Neutrophil (primary cell): ENCODE measurements at regions not wholly inside any gene's neighbourhood (a gene's known extent, or its start where the extent isn't known, plus 50 kb on each side); places are given as distances from the start of the nearest gene placed in this dataset.

Source experiments
- H3K27ac ChIP-seq: fragments of 200-600 bp; sonication (generic); 2 replicates; pipeline ENCODE4 v1.5.1; 2016; ENCODE audit warnings: mild to moderate bottlenecking, moderate library complexity
- H3K27me3 ChIP-seq: fragments of 200-600 bp; sonication (generic); 2 replicates; pipeline ENCODE4 v1.6.0; 2016; ENCODE audit warnings: mild to moderate bottlenecking
- H3K36me3 ChIP-seq: fragments of 200-600 bp; sonication (generic); 2 replicates; pipeline ENCODE4 v1.5.1; 2017
- H3K4me1 ChIP-seq, 2 experiments: fragments of 200-600 bp in 1 of 2; sonication (generic) in 1 of 2; 1 replicate in 1 of 2; 2 replicates in 1 of 2; pipeline versions ENCODE4 v1.5.1 to v1.6.1; 2013 to 2016; ENCODE audit warnings: low read depth in 1 of 2, low read length in 1 of 2, mild to moderate bottlenecking in 1 of 2, moderate library complexity in 1 of 2; ENCODE audit not compliant: control insufficient read depth in 1 of 2, insufficient read depth in 1 of 2
- H3K4me3 ChIP-seq, 2 experiments: fragments of 200-600 bp in 1 of 2; sonication (generic) in 1 of 2; 1 replicate in 1 of 2; 2 replicates in 1 of 2; pipeline ENCODE4 v1.5.1; 2013 to 2016; ENCODE audit warnings: low read depth in 1 of 2, low read length in 1 of 2, mild to moderate bottlenecking in 1 of 2, moderate library complexity in 1 of 2
- H3K9me3 ChIP-seq: fragments of 200-600 bp; sonication (generic); 2 replicates; pipeline ENCODE4 v1.5.1; 2016
- TF ChIP-seq, protein P1 (sequence below): fragments of 200-600 bp; sonication (generic); IDR thresholded peaks from 2 replicates; pipeline ENCODE4 v1.5.1; 2016; ENCODE audit warnings: antibody characterized with exemption

DNA sequence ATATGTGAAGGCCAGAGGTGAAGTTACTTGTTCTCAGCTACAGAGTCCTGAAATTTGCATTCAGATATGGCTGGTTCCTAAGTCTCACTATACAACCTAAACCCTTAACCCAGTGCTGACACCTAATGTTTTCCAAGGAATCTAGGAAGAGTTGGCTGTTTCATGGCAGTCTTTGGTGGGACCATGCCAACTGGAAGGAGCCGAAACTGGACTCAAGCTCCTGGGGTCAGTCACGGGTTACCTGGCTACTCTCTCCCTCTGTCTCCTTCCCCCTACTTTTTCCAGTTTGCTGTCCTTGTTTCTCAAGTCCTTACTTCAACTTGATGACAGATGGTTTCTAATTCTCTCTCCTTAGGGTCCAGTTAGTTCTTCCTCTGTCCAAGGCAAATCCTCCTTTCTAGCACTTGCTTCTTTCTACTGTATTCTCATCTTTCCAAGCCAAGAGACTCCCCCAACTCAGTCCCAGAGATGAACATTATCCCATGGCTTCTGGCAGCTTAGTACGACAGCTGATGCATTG is 88.6 kb upstream of the COL6A5 start:
- Histone ChIP-seq H3K27ac (no peak overlapping the region), H3K36me3 (no peaks in the 10 kb centered on the region), H3K27me3 (no peaks in the 10 kb centered on the region), H3K4me3 (no peak overlapping the region), H3K9me3 (no peaks in the 10 kb centered on the region), H3K4me1 (no peaks in the 10 kb centered on the region)
- TF ChIP-seq, protein P1, sequence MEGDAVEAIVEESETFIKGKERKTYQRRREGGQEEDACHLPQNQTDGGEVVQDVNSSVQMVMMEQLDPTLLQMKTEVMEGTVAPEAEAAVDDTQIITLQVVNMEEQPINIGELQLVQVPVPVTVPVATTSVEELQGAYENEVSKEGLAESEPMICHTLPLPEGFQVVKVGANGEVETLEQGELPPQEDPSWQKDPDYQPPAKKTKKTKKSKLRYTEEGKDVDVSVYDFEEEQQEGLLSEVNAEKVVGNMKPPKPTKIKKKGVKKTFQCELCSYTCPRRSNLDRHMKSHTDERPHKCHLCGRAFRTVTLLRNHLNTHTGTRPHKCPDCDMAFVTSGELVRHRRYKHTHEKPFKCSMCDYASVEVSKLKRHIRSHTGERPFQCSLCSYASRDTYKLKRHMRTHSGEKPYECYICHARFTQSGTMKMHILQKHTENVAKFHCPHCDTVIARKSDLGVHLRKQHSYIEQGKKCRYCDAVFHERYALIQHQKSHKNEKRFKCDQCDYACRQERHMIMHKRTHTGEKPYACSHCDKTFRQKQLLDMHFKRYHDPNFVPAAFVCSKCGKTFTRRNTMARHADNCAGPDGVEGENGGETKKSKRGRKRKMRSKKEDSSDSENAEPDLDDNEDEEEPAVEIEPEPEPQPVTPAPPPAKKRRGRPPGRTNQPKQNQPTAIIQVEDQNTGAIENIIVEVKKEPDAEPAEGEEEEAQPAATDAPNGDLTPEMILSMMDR: no peak

DNA sequence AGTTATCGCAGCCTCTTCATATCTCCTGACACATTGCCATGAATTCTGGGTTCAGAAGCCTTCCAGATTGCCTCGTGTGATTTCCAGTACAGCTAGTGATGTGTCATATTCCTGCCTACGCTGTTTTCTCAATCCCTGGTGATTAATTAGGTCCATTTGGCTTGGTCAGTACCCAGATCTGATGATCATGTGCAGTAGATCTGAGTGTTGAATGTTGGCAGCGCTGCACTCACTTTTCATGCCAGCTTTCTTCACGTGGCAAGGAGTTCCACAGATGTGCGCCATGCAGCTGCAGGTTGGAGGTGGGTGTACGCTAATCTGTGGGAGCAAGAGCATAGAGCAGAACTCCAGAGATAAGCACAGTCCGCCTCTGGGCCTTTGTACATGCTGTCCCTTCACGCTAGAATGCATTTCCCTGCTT is 86.9 kb upstream of the COL6A5 start:
- Histone ChIP-seq H3K4me3 (no peak overlapping the region), H3K36me3 (no peaks in the 10 kb centered on the region), H3K4me1 (no peaks in the 10 kb centered on the region), H3K27ac (no peak overlapping the region), H3K9me3 (no peaks in the 10 kb centered on the region), H3K27me3 (no peaks in the 10 kb centered on the region)
- TF ChIP-seq, protein P1: no peak

DNA sequence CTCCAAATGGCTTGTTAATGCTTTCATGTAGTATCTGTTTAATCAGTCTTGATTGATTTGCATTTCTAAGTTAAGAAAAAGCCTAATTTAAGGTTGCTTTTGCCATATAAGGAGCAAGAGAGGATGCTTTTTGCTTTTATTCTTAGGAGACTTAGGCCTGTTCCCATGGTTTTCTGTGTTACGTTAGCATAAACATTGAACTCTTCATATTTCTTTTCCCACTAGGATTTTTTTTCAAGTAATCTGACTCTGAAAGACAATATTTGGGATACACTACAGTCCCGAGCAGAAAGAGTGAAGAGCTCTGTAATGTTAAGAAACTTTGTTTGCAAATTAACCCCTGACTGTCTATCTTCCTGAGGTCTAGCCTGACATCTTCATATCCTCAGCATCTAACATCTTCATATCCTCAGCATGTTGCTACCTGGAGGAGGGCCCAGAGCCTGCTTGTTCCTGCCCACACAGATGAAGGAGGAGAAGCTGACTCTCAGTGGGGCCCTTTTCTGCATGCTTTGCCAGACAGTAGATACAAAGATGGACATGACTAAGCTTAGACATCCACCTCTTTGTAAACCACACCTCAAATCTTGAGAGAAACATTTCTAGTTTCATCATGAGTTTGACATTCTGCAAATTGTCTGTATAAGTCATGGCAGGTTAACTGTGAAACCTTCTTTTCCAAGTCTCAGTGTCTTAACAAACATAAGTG is 86.2 kb upstream of the COL6A5 start:
- no peaks in the 10 kb centered on the region for H3K4me1 ChIP-seq
- TF ChIP-seq, protein P1: no peak
- H3K27me3 ChIP-seq: no peaks in the 10 kb centered on the region
- H3K36me3 ChIP-seq: no peaks in the 10 kb centered on the region
- H3K9me3 ChIP-seq: no peaks in the 10 kb centered on the region
- H3K27ac ChIP-seq: no peak overlapping the region
- H3K4me3 ChIP-seq: no peak overlapping the region

DNA sequence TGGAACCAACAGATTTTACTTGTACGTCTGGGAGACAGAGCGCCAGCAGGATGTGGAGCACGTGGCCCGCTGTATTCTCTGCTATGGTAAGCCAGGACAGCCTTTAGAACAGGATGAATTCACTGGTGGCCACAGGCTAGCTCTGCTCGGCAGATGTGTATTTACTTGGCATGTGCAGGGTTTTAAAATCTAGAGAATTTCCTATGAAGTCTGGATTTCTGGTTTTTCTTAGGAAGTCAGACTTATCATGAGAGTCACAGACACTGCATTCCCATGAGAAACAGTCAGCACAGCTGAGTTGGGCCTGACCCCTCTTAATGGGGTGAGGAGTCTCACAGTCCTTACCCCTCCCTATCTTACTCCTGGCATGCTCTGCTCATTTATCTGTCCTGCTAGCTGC is 84.6 kb upstream of the COL6A5 start:
- Histone ChIP-seq H3K27ac (no peak overlapping the region), H3K36me3 (no peaks in the 10 kb centered on the region), H3K9me3 (no peaks in the 10 kb centered on the region), H3K4me1 (no peaks in the 10 kb centered on the region), H3K27me3 (peaks cover 4% of the 10 kb centered on the region), H3K4me3 (no peak overlapping the region)
- TF ChIP-seq, protein P1: no peak

DNA sequence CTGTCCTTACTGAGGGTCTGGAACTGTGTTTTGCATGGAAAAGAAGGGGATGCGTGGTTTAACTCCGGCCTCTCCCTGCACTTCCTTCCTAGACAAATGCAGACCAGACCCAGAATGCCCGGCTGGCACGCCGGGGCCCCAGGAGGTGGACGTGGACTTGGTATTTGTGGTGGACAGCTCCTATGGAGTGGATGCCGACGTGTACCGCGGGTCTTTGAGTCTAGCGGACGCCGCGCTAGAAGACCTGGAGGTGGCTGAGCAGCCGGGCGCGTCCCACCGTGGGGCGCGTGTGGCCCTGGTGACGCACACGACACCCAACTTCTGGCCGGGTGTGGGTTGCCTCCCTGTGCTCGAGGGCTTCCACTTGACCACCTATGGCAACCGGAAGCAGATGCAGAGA is 81.8 kb upstream of the COL6A5 start:
- Histone ChIP-seq H3K27ac (no peak overlapping the region), H3K4me3 (no peak overlapping the region), H3K36me3 (no peaks in the 10 kb centered on the region), H3K27me3 (peaks cover 4% of the 10 kb centered on the region), H3K4me1 (no peaks in the 10 kb centered on the region), H3K9me3 (no peaks in the 10 kb centered on the region)
- TF ChIP-seq, protein P1: no peak
